Ishikawa (cell line): ENCODE measurements at regions not wholly inside any gene's neighbourhood (a gene's known extent, or its start where the extent isn't known, plus 50 kb on each side); places are given as distances from the start of the nearest gene placed in this dataset.

Experiments
- CEBPB ChIP-seq: IDR thresholded peaks from 2 replicates; pipeline ENCODE4 v1.6.1; 2012
- EGR1 ChIP-seq: IDR thresholded peaks from 2 replicates; pipeline ENCODE4 v1.6.1; 2012
- EP300 ChIP-seq: IDR thresholded peaks from 2 replicates; pipeline ENCODE4 v1.6.1; 2012; ENCODE audit warnings: borderline replicate concordance
- FOXM1 ChIP-seq: IDR thresholded peaks from 2 replicates; pipeline ENCODE4 v1.6.1; 2012; ENCODE audit warnings: low read depth, borderline replicate concordance
- TAF1 ChIP-seq: IDR thresholded peaks from 2 replicates; pipeline ENCODE4 v1.6.1; 2012; ENCODE audit warnings: low read depth, mild to moderate bottlenecking
- YY1 ChIP-seq: IDR thresholded peaks from 2 replicates; pipeline ENCODE4 v1.6.1; 2012; ENCODE audit warnings: low read depth
- TF ChIP-seq, protein P1 (sequence below): IDR thresholded peaks from 2 replicates; pipeline ENCODE4 v1.6.1; 2012
- TF ChIP-seq, protein P2 (sequence below): IDR thresholded peaks from 2 replicates; pipeline ENCODE4 v1.6.1; 2012; ENCODE audit warnings: low read depth, mild to moderate bottlenecking

DNA sequence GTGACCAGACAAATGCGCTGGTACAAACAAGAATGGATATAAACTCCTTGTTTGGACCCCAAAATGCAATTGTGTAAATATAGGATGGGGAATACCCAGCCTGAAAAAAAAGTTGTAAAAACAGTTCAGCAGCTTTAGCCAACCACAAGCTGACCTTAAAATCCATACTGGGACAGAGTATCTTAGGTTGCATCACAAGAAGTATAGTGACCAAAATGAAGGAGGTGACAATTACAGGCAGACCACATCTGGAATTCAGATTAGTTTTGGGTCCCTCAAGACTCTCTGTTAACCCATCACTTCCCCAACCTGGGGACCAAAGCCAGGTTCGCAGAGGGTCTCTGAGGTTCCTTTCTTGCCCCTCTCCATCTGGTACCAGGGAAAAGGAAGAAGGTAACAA, 115.9 kb upstream of the PRR20G start:
- TF ChIP-seq CEBPB (no peak), TAF1 (no peak), EP300 (no peak), FOXM1 (no peak), EGR1 (no peak), YY1 (no peak)
- TF ChIP-seq, protein P1, sequence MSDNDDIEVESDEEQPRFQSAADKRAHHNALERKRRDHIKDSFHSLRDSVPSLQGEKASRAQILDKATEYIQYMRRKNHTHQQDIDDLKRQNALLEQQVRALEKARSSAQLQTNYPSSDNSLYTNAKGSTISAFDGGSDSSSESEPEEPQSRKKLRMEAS: no peak
- TF ChIP-seq, protein P2, sequence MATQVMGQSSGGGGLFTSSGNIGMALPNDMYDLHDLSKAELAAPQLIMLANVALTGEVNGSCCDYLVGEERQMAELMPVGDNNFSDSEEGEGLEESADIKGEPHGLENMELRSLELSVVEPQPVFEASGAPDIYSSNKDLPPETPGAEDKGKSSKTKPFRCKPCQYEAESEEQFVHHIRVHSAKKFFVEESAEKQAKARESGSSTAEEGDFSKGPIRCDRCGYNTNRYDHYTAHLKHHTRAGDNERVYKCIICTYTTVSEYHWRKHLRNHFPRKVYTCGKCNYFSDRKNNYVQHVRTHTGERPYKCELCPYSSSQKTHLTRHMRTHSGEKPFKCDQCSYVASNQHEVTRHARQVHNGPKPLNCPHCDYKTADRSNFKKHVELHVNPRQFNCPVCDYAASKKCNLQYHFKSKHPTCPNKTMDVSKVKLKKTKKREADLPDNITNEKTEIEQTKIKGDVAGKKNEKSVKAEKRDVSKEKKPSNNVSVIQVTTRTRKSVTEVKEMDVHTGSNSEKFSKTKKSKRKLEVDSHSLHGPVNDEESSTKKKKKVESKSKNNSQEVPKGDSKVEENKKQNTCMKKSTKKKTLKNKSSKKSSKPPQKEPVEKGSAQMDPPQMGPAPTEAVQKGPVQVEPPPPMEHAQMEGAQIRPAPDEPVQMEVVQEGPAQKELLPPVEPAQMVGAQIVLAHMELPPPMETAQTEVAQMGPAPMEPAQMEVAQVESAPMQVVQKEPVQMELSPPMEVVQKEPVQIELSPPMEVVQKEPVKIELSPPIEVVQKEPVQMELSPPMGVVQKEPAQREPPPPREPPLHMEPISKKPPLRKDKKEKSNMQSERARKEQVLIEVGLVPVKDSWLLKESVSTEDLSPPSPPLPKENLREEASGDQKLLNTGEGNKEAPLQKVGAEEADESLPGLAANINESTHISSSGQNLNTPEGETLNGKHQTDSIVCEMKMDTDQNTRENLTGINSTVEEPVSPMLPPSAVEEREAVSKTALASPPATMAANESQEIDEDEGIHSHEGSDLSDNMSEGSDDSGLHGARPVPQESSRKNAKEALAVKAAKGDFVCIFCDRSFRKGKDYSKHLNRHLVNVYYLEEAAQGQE: no peak
